IPS-NIHi7 (cell line): ENCODE measurements at regions not wholly inside any gene's neighbourhood (a gene's known extent, or its start where the extent isn't known, plus 50 kb on each side); places are given as distances from the start of the nearest gene placed in this dataset.

Experiments
- DNase-seq: peaks from one replicate; pipeline ENCODE4 v3.0.0; 2012; ENCODE audit warnings: mixed read lengths; ENCODE audit errors: extremely low spot score

DNA sequence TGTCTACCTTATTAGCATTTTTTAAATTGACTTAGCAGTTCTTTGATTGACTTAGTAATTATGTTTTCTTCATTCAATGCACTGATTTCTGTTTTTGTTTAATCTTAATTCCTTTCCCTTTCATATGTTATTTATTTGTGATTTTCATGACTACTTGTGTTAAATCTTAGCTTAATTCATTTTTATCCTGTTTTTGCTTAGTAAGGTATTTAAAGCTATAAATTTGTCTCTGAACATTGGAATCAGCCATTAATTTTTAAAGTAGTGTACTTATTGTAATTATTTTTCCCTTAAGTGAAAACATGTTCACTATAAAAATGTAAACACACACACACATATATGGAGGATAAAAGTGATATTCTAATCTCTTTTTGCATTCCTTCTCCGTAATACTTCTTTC lies 109.1 kb upstream of the DIPK2B start:
- DNase-seq: no peak

DNA sequence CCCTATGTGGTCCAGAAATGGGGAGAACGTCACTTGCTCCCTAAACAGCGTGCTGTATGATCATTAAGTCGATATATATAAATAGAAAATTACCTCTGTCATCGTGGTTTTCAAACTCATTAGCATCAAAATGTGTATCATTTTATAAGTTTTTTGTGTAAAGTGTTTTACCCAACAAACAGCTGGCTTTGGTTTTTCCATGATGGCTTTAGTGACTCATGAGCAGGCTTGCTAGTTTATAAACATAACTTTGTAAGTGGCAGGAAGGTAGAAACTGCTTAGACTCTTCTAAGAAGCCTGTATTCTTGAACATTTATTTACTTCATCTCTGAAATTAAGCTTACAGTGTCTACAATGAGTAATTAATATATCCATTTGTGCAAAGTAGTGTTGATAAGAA lies 108.4 kb upstream of the DIPK2B start:
- no peak for DNase-seq

DNA sequence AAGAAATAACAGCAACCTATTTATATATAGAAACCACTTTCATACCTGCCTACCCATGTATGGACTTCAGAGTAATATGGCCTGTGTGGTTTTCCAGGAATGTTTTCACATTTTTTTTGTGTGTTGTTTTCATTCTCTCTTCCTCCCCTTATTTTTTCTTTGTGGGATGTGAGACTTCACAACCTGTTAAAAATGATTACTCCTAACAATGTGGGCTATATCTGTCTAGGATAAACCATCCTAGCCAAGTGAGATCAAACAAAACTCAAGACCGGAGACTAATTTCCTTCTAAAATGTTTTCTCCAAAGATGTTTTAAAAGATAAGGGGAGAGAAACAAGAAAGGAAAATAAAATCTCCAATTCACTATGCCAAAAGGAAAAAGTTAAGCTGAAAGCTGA lies 106.1 kb upstream of the DIPK2B start:
- no peak for DNase-seq

DNA sequence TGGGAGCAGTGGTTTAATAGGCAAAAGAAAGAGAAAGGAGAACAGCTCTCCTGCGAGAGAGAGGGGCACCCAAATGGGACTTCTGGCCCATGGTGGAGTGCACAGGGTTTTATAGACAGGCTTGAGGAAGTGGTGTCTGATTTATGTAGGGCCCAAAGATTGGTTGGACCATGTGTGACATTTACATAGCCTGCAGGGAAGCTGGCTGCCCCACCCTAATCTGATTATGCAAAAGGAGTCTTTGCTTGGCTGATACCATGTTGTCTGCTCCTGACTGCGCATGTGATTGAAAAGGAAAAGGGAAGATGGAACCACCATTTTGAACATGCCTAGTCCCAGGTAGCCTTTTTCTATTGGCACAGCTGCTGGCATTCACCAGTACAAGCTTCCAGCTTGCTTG lies 100.0 kb upstream of the DIPK2B start:
- DNase-seq: no peak

DNA sequence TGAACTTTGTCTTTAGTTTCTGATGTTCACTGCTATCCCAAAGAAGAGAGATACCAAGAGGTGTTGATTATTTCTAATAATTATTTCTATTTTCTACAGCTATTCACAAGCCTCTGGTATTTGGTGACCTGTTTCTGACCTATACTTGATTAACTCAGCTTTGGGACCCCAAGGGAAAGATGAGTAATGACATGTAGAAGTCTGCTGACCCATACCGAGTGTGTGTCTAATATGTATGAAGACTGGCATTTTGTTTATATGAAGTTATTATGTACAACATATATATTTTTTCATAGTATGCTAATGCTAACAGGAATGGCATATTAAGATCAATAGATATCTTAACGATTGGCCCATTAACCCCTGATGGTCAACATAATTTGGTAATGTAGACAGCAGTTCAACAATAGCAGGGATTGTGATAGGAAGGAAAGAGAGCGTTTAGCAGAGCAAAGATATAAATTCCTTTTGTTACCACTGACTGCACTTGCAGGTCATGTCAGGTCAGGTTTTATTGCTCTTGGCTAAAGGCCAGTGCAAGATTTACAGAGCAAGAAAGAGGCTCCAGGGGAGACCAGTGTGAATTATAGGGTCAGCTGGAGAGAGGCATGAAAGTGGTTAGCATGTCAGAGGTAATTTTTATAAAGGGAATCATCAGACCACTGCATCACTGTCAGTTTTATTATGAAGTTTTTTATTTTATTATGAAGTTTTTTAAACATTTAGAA lies 94.7 kb upstream of the DIPK2B start:
- DNase-seq: no peak

DNA sequence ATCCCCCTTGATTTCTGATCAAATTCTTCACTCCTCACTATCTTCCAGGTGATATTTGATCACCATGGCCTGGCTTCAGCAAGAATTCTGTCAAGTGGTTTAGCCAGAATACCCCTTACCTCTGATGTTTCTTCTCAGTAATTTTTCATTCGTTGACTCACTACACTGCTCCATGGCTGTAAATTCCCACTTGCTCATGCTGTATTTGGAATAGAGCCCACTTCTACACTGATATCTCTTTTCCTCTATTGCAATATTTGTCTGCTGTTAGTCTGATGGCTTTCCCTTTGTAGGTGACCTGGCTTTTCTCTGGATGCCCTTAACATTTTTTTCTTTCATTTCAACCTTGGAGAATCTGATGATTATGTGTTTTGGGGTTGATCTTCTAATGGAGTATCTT lies 73.9 kb upstream of the DIPK2B start:
- no peak for DNase-seq

DNA sequence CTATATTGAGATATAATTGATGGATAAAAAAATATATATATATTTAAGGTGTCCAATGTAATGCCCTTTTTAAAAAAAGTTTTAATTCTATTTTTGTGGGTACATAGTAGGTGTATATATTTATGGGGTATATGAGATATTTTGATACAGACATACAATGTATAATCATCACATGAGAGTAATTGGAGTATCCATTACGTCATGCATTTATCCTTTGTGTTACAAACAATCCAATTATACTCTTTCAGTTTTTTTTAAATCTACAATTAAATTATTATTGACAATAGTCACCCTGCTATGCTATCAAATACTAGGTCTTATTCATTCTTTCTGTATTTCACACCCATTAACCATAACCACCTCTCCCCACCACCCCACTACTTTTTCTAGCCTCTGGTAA lies 66.3 kb upstream of the DIPK2B start:
- no peak for DNase-seq

DNA sequence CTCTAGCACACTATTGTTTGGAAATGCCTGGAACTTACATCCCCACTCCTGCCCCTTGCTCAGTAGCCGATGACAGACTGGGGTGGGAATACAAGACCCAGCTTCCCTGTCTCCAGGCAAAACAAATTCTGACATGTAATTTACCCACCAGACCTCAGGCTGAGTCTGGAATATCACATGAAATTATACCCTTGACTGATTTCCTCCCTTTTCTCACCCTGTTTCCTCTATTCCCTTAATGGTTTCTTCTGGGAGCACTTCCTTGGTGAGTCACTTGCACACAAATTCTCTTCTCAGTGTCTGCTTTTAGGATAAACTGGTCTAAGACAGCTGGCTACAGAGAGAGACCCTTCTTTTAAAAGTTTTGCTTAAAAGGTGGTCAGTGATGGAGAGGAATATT lies 65.8 kb upstream of the DIPK2B start:
- no peak for DNase-seq

DNA sequence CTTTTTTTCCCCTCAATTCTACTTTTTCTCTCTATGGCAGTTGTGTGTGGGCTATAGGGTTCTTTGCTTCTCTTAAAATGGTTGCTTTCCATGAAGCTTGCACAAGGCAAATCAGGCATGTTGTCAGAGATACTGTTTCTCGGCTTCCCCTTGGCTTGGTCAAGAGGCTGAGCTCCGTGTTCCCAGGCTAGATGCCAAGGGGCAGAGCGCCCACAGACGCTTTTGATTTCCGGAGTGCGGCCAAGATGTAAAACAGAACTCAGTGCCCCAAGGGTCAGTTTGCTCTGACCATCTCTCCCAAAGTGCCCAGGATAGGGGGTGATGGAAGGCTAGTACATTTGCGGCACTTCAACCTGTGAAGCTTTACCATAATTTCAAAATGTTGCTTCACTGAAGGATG lies 64.2 kb upstream of the DIPK2B start:
- DNase-seq: no peak

DNA sequence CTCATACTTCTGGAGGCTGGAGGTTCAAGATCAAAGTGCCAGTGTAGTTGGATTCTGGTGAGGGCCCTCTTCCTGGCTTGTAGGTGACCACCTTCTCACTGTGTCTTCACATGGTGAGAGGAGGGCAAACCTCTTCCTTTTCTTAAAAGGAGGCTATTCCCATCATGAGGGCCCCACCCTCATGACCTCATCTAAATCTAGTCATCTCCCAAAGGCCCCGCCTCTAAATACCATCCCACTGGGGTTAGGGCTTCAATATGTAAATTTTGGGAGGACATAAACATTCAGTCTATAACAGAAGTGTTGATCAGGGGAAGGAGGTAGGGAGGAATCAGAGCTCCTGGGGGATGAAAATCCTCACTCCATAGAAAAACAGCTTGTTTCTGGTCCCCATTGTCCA lies 60.8 kb upstream of the DIPK2B start:
- DNase-seq: no peak

DNA sequence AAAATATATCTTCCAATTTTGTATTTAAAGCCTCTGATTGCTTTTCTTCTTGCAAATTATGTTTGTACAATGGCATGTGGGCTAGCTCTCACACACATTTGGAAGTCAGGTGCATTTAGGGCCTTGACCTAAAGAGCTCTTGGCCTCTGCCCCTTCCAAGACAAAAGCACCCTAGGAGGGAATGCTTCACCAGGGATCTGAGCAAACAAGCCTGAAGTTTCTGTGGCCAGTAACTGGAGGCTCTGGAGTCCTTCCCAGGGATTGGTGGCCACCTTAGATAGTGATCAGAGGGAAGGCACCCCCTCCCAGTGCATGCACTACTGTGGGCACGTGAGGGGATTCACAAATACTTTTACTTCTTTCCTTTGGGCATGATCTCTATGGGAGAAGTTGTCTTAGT lies 60.3 kb upstream of the DIPK2B start:
- peak; percentile 24 for DNase-seq

DNA sequence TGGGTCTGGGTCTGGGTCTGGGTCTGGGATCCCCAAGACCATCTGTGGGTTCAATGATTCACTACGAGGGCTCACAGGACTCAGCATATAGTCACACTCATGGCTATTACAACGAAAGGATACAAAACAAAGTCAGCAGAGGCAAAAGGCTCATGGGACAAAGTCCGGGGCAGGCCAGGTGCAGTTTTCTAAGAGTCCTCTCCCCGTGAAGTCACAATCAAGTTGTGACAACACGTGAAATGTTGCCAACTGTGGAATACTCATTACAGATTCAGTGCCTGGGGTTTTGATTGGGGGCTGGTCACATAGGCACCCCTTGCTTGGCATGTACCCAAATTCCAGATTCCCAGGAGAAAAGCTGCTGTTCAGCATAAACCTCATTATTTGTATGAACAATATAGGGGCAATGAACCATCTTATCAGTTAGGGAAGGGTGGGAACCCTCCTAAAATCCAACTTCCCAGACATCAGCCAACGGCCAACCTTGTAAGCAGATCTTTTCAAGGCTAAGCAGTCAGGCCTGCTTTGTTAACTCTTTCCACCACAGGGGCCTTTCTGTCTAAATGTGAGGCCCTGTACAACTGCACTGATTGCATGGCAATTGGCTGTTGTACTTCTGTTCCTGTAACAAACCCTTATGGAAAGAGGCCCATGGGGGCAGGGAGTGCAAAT lies 58.2 kb upstream of the DIPK2B start:
- no peak for DNase-seq
